ENCODE measurements at regions not wholly inside any gene's neighbourhood (a gene's known extent, or its start where the extent isn't known, plus 50 kb on each side); places are given as distances from the start of the nearest gene placed in this dataset.

DNA sequence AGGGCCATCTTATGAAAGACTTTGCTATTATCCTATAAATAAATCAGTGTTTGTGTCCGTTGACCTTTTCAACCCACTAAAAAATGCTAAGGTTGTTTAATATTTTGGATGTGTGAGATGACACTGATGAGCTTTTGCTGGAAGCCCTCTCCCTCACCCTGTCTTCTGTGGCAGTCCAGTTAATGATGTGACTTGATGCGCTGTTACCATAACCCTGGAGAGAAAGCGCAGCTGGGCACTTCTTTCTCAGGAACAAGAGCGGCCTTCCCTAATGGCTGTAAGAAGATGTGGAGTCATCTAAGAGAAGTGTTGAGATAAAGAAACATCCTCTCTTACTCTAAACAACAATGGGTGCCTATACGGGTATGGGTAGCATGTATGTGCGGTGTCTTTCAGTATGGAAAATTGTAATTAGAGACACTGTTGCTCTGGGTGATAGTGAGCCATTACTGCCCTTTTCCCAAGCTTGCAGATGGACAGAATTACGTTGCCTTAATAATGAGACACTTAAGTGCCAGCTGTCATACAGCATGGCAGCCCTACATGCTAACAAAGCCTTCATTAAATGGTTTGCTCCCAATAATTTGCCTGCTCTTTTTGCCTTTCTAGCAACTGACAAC, 165.6 kb upstream of the NABP1 start:
- TF ChIP-seq, protein P1, sequence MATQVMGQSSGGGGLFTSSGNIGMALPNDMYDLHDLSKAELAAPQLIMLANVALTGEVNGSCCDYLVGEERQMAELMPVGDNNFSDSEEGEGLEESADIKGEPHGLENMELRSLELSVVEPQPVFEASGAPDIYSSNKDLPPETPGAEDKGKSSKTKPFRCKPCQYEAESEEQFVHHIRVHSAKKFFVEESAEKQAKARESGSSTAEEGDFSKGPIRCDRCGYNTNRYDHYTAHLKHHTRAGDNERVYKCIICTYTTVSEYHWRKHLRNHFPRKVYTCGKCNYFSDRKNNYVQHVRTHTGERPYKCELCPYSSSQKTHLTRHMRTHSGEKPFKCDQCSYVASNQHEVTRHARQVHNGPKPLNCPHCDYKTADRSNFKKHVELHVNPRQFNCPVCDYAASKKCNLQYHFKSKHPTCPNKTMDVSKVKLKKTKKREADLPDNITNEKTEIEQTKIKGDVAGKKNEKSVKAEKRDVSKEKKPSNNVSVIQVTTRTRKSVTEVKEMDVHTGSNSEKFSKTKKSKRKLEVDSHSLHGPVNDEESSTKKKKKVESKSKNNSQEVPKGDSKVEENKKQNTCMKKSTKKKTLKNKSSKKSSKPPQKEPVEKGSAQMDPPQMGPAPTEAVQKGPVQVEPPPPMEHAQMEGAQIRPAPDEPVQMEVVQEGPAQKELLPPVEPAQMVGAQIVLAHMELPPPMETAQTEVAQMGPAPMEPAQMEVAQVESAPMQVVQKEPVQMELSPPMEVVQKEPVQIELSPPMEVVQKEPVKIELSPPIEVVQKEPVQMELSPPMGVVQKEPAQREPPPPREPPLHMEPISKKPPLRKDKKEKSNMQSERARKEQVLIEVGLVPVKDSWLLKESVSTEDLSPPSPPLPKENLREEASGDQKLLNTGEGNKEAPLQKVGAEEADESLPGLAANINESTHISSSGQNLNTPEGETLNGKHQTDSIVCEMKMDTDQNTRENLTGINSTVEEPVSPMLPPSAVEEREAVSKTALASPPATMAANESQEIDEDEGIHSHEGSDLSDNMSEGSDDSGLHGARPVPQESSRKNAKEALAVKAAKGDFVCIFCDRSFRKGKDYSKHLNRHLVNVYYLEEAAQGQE (IDR thresholded peaks at IDR 0.05; ENCODE audit: insufficient read depth in 1 of 2, low read depth in 2 of 2, low read length in 2 of 2): no peak
- TF ChIP-seq TAF1 (IDR thresholded peaks at IDR 0.05; ENCODE audit: borderline replicate concordance, insufficient read depth, low read length): no peak

Data from PFSK-1 (cell line).